GM19035 (cell line): ENCODE measurements at regions not wholly inside any gene's neighbourhood (a gene's known extent, or its start where the extent isn't known, plus 50 kb on each side); places are given as distances from the start of the nearest gene placed in this dataset.
"Not testable (repeated sequence)": the region's sequence is repeated elsewhere in the genome, so short reads cannot be mapped to it uniquely, and the experiment has no call there.

Source experiments
- ATAC-seq: cut with Tn5 transposase; IDR thresholded peaks from one replicate; pipeline ENCODE4 v1.9.1; 2021; ENCODE audit not compliant: unreplicated experiment

- no peak for ATAC-seq
Measured at GRCh38 chr7:81484261-81484660, 285.6 kb downstream of the HGF start.

DNA sequence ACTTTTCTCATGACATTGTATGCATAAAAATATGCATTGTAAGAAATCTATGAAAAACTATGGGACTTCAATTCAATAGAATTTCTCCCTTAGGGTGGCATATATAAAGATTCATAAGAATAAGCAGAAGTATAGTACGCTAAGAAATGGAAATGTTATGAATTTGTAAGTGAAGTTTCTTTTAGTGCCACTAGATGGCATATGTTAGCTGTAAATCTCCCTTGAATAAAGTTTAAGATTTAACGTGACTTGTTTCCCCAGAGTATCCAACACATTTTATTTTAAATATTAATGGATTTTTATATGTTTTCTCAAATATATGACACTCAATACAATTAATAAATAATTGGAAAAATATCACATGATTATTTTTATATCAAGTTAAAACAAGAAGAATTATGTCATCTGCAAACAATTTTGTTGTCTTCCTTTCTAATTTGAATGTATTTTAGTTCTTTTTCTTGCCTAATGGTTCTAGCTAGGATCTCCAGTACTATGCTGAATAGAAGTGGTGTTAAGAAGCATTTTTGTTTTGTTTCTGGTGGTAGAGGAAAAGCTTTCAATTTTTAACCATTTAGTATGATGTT, 287.2 kb downstream of the HGF start:
- ATAC-seq: peak; percentile 72

DNA sequence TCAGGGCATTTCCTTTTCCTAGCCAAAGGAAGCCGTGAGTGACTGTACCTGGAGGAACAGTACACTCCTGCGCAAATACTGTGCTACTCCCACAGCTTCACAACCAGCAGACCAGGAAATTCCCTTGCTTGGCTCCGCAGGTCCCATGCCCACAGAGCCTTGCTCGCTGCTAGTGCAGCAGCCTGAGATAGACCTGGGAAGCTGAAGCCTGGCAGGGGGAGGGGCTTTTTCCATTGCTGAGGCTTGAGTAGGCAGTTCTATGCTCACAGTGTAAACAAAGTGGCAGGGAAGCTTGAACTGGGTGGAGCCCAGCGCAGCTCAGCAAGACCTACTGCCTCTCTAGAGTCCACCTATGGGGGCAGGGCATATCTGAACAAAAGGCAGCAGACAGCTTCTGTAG, 291.2 kb downstream of the HGF start:
- no peak for ATAC-seq

- ATAC-seq: not testable (repeated sequence)
Measured at GRCh38 chr7:81478201-81478600, 291.6 kb downstream of the HGF start.

- no peak for ATAC-seq
Measured at GRCh38 chr7:81473236-81473635, 296.6 kb downstream of the HGF start.

GRCh38 chr7:81470724-81471379, 299.0 kb downstream of the HGF start:
- no peak for ATAC-seq

- ATAC-seq: peak; percentile 70
Measured at GRCh38 chr7:81469869-81470723, 299.8 kb downstream of the HGF start.

DNA sequence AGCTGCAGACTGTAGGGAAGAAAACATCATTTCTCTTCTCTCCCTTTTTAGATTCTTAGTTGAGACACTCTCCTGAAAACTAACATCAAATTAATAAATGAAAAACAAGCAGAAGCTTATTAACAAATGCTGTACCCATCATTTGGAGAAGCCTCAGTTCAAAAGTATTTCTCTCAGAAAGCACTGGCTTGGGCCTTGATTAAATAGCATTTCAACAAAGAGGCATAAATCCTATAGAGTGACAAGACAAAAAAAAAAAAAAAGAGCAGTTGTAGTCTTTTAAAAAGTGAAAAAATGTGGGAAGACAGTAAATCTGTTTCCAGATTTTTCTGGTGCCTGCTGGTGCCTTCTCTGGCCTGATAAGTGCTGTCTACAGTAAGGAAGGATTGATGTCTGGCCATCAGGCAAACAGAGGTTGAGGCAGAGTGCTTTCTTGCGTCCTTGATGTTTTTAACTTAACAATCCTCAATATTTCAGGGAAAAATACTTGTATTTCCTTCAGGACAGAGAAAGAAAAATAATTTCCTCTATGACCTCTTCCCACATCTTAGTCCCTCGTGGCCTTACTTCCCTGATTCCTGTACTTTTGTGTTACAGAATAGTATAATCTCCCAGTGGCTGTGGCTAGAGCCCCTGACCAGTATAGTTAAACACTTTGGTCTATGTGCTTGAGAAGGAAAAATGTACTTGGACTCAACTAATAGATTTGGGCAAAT, 300.5 kb downstream of the HGF start:
- ATAC-seq: no peak

DNA sequence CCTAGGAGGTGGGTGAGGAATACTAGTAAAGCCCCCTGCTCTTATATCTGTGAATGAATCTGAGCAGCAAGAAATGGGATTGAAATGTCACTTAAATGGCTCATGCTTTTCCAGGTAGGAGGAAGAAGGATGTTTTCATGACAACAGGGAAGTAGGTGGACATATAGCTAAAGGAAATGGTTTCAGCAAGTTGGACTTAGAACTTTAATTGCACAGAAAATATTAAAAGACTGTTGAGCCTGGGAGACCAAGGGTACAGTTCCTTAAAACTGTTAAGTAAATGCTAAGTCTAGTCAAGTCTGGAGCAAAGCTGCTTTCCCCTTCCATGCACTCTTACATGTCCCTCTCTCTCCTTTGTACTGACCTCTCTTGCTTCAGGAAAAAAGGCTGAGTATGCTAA, 301.3 kb downstream of the HGF start:
- ATAC-seq: no peak

DNA sequence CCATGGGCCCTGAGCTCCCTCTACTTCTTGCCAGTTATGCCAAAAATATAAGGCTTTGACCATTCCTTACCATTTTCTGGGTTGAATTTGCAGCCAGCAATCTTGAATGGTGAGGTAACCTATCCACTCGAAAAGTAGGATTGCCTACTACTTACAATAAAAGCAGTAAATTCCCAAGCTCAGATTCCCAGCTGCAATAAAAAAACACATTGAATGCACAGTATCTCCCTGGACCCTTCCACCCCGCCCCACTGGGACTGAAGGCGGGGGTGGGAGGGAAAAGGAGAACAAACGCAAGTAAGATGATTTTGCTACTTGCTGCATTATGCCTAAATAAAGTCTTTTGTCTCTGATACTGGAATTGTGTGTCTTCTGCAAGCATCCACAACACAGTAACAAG, 301.9 kb downstream of the HGF start:
- no peak for ATAC-seq

GRCh38 chr7:81462672-81463071, 307.2 kb downstream of the HGF start:
- no peak for ATAC-seq

- no peak for ATAC-seq
Measured at GRCh38 chr7:81460250-81461045, 309.4 kb downstream of the HGF start.

DNA sequence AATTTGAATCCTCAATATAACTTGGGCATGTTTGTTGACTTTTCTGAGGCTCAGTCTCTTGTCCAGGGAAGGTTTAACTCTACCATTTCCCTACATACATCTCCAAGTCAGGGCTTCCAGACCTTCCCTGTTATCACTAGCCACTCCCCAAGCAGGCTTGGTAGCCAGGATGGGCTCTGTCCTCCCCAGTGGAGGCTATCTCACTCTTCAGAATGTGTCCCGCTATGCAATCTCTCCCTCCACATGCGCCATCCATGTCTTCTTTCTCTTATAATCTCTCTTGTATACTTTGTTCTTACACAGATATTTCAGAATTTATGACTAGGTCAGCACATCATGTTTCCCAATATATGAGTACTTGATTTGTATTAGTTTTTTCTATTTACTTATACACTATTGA, 310.4 kb downstream of the HGF start:
- ATAC-seq: no peak

DNA sequence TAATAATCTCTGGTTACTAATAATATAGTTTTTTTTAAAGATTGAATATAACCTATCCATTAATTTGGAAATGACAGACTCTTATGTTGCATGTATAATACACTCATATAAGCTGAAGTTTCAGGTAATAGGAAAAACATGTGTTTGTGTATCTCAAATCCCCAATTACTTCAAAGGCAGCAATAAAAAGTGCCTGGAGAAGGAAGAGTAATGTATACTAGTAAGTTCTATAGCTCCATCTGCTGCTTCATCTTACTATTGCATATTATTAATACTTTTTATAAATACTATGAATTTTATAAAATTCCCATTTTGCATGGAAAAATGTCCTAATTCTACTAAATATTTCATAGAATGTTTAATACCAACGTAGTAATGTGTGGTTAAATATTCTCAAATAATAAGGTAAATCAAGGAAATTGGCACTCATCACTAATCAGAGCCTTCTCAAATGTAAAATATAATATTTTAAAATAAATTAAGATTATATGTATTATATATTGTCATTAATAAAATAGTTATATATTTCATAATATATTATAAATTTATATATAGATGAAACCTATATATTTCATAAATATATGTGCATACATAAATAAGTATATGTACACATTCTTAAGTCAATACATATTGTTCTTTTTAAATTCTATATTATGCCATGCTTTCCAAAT, 311.9 kb downstream of the HGF start:
- no peak for ATAC-seq

GRCh38 chr7:81453770-81454169, 316.1 kb downstream of the HGF start:
- not testable (repeated sequence) for ATAC-seq

DNA sequence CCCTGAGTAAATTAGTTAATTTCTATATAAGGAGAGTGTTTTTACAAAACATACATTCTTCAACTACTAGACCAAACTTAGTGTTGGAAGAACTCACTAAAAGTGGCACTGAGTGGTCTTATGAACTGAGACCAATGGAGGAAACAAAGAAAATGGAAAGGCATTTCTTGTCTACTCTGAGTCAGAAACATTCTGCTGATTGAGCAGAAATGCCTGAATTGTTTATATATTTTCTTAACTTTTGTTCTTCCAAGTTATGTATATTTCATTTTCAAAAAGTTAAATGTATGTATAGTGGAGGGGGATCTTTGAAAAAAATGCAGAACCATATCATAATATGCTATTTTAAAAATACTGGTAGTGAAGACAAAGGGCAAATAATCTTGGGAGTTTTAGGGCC, 320.7 kb downstream of the HGF start:
- no peak for ATAC-seq

DNA sequence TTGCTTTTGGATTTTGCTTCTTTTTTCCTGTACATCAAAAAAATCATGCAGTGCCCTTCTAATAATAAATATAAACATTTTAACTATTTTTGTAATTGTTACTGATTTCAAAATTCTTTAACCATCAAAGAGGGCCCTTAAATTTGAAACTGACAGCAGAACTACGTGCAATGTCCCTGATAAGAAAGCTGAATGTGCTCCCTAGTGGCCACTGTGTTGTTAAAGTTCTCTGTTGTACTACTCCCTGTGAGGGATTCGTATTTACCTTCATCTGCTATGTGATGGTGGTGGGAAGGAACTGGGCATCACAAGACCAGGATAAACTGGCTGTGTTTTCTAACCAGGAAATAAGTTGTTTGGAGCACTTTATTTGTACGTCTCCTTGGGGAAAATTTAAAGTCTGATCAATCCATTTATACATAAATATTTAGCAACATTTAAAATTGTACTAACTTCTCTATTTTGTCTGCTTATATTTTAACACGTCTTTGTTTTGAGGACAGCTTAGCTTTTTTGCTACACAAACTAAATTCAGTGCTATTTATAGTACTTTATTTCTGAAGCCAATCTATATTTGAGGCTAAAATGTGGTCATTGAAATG, 322.4 kb downstream of the HGF start:
- ATAC-seq: no peak

DNA sequence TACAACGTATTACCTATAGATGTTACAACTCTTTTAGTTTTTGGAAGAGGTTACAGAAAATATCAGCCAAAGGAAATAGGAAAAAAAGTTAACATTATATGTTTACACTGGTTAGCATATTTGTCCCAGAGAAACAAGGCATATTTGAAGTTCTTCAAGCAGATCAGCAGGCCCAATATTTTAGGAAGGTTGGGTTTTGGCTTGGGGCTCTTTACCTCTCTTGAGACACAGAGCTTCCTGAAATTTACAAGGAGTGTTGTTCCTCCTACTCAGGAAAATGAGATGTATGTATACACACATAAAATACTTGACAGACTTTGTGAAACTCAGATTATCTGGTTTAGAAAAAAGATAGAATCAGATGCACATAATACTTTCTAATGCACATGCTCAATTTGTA, 323.6 kb downstream of the HGF start:
- ATAC-seq: no peak

DNA sequence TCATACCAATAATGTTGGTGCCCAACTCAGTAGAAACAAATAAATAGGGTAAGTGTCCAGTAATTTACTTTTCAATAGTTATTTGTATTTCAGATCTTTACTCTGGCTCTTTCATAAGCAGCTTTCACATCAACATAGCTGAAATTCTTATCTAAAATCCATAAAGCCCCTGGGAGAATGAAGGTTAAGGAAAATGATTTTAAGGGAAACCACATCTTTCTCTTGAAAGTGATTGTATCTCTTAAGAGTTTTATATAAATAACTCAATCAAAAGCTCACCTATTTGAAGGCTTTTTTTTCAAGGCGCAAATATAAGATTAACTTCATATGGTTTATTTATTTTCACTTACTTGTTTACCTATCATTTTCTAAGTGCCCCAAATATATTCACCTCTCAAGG, 324.4 kb downstream of the HGF start:
- no peak for ATAC-seq

DNA sequence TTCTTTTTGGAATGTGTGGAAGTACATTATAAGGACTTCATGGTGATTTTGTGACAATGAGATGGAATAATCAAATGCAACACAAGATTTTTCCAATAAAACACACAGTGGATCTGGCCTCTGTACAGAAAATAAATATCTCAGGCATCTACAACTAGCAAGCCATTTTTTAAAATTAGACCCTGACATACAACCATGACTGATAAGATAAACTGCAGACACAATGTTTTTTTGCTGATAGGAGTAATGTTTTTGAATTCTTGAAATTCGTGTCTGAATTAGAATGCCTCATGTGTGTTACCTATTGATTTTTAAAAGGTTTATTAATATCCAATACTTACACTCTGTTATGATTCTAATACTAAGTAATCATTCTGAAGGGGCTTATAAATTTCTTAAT, 328.1 kb downstream of the HGF start:
- ATAC-seq: no peak
